Cardiac fibroblast (primary cell): ENCODE measurements at regions not wholly inside any gene's neighbourhood (a gene's known extent, or its start where the extent isn't known, plus 50 kb on each side); places are given as distances from the start of the nearest gene placed in this dataset.

ENCODE experiments used
- DNase-seq, 2 donors: peaks; one replicate each; pipeline versions ENCODE4 v3.0.0 to v3.0.0-alpha.2; 2010; ENCODE audit warnings: low read depth in 2 of 2
- H3K4me3 ChIP-seq, 2 donors: replicated peaks in 1 of 2; 1 replicate in 1 of 2; 2 replicates in 1 of 2; pipeline ENCODE4 v1.5.1; 2011; ENCODE audit warnings: low read depth in 2 of 2, low read length in 2 of 2, mild to moderate bottlenecking in 2 of 2, moderate library complexity in 1 of 2
- CTCF ChIP-seq: IDR thresholded peaks from one replicate; pipeline ENCODE4 v1.5.1; 2011; ENCODE audit warnings: low read depth, mild to moderate bottlenecking, low read length, inconsistent platforms

- no peak overlapping the region for H3K4me3 ChIP-seq
- no peak for TF ChIP-seq CTCF
- no peak for DNase-seq
Measured at GRCh38 chr13:93144031-93144430, 82.6 kb upstream of the GPC6 start.

DNA sequence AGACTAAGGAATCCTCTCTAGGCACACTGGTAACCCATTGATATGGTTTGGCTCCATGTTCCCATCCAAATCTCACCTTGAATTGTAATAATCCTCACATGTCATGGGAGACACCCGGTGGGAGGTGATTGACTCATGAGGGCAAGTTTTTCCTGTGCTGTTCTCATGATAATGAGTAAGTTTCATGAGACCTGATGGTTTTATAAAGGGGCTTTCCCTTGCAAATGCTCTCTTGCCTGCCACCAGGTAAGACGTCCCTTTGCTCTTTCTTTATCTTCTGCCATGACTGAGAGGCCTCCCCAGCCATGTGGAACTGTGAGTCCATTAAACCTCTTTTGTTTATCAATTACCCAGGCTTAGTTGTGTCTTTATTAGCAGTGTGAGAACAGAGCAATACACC is 81.4 kb upstream of the GPC6 start:
- no peak for TF ChIP-seq CTCF
- no peak overlapping the region for H3K4me3 ChIP-seq
- DNase-seq, result no peak

GRCh38 chr13:93146584-93147297 is 79.9 kb upstream of the GPC6 start:
- TF ChIP-seq CTCF, result no peak
- no peak overlapping the region for H3K4me3 ChIP-seq
- DNase-seq, result peak; percentile 67 to 80

- no peak overlapping the region for H3K4me3 ChIP-seq
- no peak for TF ChIP-seq CTCF
- DNase-seq, result peak in 1 of 2 donors; percentile 22
Measured at GRCh38 chr13:93147298-93147645, 79.3 kb upstream of the GPC6 start.

DNA sequence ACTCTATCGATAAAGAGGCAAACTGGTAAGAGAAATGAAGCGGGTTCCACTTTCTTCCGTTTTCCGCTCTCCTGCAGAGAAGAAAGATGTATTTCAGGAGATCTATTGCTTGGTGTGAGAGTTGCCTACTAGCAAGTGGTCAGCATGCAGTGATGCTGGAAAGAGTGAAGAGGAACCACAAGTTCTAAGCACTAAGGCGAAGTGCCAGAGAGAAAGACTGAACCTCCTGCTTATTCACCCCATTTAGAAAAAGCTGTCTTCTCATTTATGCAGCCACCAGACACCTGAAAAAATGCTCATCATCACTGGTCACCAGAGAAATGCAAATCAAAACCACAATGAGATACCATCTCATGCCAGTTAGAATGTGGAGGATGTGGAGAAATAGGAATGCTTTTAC is 78.7 kb upstream of the GPC6 start:
- TF ChIP-seq CTCF, result no peak
- H3K4me3 ChIP-seq, result no peak overlapping the region
- DNase-seq, result peak in 1 of 2 donors; percentile 10

- no peak for TF ChIP-seq CTCF
- peak; percentile 90 to 91 for DNase-seq
- H3K4me3 ChIP-seq, result no peak overlapping the region
Measured at GRCh38 chr13:93151277-93151676, 75.3 kb upstream of the GPC6 start.

DNA sequence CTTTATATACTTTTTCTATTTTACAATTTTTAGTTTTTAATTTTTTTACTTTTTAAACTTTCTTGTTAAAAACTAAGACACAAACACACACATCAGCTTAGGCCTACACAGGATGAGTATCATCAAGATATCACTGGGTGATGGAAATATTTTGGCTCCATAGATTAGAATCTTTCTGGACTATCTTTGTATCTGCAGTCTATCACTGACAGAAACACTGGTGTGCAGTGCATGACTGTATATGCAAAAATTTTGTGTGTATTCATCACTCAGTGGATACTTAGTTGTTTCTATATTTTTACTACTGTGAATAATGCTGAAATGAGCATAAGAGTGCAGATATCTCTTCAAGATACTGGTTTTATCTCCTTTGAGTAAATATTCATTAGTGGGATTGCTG is 68.0 kb upstream of the GPC6 start:
- DNase-seq, result no peak
- no peak overlapping the region for H3K4me3 ChIP-seq
- no peak for TF ChIP-seq CTCF
